ENCODE measurements at regions not wholly inside any gene's neighbourhood (a gene's known extent, or its start where the extent isn't known, plus 50 kb on each side); places are given as distances from the start of the nearest gene placed in this dataset.

GRCh38 chr2:53467467-53468180 is 300.0 kb upstream of the CHAC2 start (continued):
- TF ChIP-seq, protein P1, sequence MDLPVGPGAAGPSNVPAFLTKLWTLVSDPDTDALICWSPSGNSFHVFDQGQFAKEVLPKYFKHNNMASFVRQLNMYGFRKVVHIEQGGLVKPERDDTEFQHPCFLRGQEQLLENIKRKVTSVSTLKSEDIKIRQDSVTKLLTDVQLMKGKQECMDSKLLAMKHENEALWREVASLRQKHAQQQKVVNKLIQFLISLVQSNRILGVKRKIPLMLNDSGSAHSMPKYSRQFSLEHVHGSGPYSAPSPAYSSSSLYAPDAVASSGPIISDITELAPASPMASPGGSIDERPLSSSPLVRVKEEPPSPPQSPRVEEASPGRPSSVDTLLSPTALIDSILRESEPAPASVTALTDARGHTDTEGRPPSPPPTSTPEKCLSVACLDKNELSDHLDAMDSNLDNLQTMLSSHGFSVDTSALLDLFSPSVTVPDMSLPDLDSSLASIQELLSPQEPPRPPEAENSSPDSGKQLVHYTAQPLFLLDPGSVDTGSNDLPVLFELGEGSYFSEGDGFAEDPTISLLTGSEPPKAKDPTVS (IDR thresholded peaks at IDR 0.05; ENCODE audit: low read depth, low read length) = no peak
- TF ChIP-seq ELK1 (IDR thresholded peaks at IDR 0.05; ENCODE audit: low read depth, low read length) (no peak), RCOR1 (conservative IDR thresholded peaks at IDR 0.05; ENCODE audit: low read depth, low read length) (no peak)

DNA sequence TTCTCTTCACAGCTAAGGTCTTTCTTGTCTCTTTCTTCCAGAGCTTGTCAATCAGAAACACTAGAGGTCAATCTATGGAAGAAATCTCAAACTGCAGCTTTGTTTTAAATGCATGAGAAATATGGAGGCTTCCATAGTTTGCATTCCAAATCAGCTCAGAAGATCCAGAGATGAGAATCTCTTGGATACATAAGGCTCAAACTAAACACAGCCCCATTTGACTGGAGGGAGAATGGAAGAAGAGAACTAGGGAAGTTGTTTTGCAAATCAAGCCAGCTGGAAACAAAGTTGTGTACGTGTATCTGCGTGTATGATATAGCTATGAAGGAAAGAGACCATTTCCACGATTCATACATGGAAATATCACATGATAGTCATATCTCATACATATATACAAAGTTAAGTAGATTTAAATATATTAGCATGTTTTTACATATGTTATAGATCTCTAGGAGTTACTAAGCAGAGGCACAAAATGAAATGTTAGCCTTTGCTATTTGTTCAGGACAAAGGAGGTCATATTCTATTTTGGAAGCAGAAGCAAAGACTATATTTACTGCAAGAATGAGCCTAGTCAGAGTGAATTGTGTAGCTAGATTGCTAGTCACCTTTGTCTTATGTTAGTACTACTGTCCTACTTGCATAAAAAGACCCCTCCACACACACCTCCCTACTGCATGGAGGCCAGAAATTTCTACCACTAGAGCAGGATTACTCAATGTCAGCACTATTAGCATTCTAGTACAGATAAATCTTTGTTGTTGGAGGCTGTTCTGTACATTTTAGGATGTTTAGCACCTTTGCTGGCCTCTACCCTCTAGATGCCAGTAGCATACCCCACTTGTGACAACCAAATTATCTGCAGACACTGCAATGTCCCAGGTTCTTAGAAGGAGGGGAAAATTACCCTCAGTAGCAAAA is 303.5 kb upstream of the CHAC2 start:
- Histone ChIP-seq H3K4me1 (ENCODE audit: control insufficient read depth, insufficient read depth, low read length) (no peaks in the 10 kb centered on the region), H3K27me3 (replicated peaks in 1 of 2; ENCODE audit: control insufficient read depth in 2 of 2, insufficient read depth in 2 of 2, low read length in 1 of 2) (no peaks in the 10 kb centered on the region), H3K9me3 (replicated peaks; ENCODE audit: control insufficient read depth, insufficient read depth, low read length) (no peaks in the 10 kb centered on the region), H3K4me2 (ENCODE audit: control insufficient read depth, insufficient read depth) (no peak overlapping the region), H4K20me1 (ENCODE audit: control insufficient read depth, insufficient read depth) (no peaks in the 10 kb centered on the region), H3K4me3 (no peak overlapping the region), H3K79me2 (ENCODE audit: control insufficient read depth, insufficient read depth, low read length) (no peaks in the 10 kb centered on the region), H3K36me3 (ENCODE audit: control insufficient read depth in 2 of 2, insufficient read depth in 2 of 2, low read length in 1 of 2) (no peaks in the 10 kb centered on the region), H3K27ac (ENCODE audit: control insufficient read depth, insufficient read depth) (no peak overlapping the region), H2AFZ (ENCODE audit: control insufficient read depth, low read depth, low read length) (no peak overlapping the region), H3K9ac (ENCODE audit: control insufficient read depth, insufficient read depth, low read length) (no peak overlapping the region)
- FAIRE-seq (no peak), ATAC-seq (no peak), DNase-seq (ENCODE audit: low read depth, low spot score) (no peak)
- CTCF ChIA-PET = interaction anchor here (1.4 kb wide), 1 partner anchor 11 kb away, joined by 3 read pairs; no protein-coding TSS in a partner anchor
- POLR2A ChIA-PET = no interaction called here
- SMC1A ChIA-PET (ENCODE audit: uncharacterized antibody, unreplicated experiment) = interaction anchor here (0.7 to 0.8 kb wide), 2 partner anchors 14 to 574 kb away, joined by 3 read pairs; no protein-coding TSS in a partner anchor
- intact Hi-C loops (cut with micrococcal nuclease; ENCODE audit: unreplicated experiment) = no loop called here
- RAD21 ChIA-PET (ENCODE audit: unreplicated experiment) = no interaction called here
- BruUV-seq (replicated peaks) = no TSS peak
- 37% methylated on average over 3 of the region's 3 CpGs for WGBS (ENCODE audit: insufficient coverage, insufficient replicate concordance, low lambda C conversion rate, missing lambda C conversion rate)
- in situ Hi-C loops (cut with MboI) = no loop called here
- TF ChIP-seq ESRRA (IDR thresholded peaks at IDR 0.05; ENCODE audit: low read length) = no peak
- TF ChIP-seq YBX1 (IDR thresholded peaks at IDR 0.05) = no peak
